Fibroblast of lung (primary cell): ENCODE measurements at regions not wholly inside any gene's neighbourhood (a gene's known extent, or its start where the extent isn't known, plus 50 kb on each side); places are given as distances from the start of the nearest gene placed in this dataset.

Experiments
- EZH2 ChIP-seq: IDR thresholded peaks from 2 replicates; pipeline ENCODE4 v1.5.1; 2012; ENCODE audit warnings: low read length, control low read depth, mild to moderate bottlenecking; ENCODE audit errors: missing control alignments
- TF ChIP-seq, protein P1 (sequence below), 2 donors: IDR thresholded peaks in 1 of 2; conservative IDR thresholded peaks in 1 of 2; 1 replicate in 1 of 2; 2 replicates in 1 of 2; pipeline ENCODE4 v1.5.1; 2011 to 2012; ENCODE audit warnings: low read length in 2 of 2, control low read depth in 1 of 2, inconsistent platforms in 1 of 2, low read depth in 1 of 2, mild to moderate bottlenecking in 1 of 2

DNA sequence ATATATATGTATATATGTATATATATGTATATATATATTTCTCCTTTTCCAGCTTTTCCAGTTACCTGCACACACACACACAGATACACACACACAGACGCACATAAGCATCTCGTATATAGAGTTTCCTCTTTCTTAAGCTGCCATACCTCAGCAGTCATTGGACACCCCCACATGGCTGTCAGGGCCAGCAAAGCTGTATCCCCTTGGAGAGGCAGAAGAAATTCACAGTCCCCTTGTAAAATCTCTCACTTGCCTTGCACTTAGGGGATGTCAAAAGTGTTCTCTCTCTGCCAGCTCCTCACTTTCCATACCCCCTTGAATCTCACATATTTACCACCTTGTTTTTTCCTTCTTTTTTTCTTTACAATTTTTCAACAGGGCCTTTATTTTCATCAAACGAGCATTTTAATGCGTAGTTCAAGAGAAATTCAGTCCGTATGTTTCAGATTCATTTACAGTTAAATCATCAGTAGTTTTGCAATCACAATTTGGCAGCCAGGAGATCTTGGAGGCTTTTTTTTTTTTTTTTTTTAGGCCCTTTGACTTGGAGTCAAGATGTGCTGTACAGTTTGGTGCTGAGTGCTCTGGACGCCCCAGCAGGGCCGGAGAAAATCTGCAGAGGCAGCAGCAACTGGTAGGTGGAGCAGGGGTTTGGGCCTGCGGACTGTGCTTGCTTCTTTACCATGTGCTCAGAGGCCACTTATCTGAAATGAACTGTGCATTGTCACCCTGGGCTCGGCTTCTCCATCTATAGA is 244.9 kb upstream of the KLF4 start:
- TF ChIP-seq, protein P1, sequence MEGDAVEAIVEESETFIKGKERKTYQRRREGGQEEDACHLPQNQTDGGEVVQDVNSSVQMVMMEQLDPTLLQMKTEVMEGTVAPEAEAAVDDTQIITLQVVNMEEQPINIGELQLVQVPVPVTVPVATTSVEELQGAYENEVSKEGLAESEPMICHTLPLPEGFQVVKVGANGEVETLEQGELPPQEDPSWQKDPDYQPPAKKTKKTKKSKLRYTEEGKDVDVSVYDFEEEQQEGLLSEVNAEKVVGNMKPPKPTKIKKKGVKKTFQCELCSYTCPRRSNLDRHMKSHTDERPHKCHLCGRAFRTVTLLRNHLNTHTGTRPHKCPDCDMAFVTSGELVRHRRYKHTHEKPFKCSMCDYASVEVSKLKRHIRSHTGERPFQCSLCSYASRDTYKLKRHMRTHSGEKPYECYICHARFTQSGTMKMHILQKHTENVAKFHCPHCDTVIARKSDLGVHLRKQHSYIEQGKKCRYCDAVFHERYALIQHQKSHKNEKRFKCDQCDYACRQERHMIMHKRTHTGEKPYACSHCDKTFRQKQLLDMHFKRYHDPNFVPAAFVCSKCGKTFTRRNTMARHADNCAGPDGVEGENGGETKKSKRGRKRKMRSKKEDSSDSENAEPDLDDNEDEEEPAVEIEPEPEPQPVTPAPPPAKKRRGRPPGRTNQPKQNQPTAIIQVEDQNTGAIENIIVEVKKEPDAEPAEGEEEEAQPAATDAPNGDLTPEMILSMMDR (conservative IDR thresholded peaks at IDR 0.05 in 1 of 2, IDR thresholded peaks at IDR 0.05 in 1 of 2; ENCODE audit: low read depth in 1 of 2, low read length in 2 of 2) = peak in 1 of 2 donors; percentile 43
- TF ChIP-seq EZH2 = no peak
